ENCODE measurements at regions not wholly inside any gene's neighbourhood (a gene's known extent, or its start where the extent isn't known, plus 50 kb on each side); places are given as distances from the start of the nearest gene placed in this dataset.

GRCh38 chr21:28391938-28392849 lies 600.5 kb downstream of the LTN1 start:
- no peaks in the 10 kb centered on the region for H3K27me3 Mint-ChIP-seq (ENCODE audit: low read depth)
- ATAC-seq: no peak
- H3K36me3 Mint-ChIP-seq: peaks cover 13% of the 10 kb centered on the region
- no peak overlapping the region for H3K4me3 Mint-ChIP-seq
- TF ChIP-seq CDX4 (CRISPR knock-in tag; IDR thresholded peaks at IDR 0.05; ENCODE audit: borderline replicate concordance): no peak
- no peak for TF ChIP-seq ATF1 (CRISPR knock-in tag; IDR thresholded peaks at IDR 0.05)
- TF ChIP-seq ZNF317 (CRISPR knock-in tag; IDR thresholded peaks at IDR 0.05; ENCODE audit: borderline replicate concordance, low read depth): no peak
- no peak for TF ChIP-seq ZNF416 (CRISPR knock-in tag; IDR thresholded peaks at IDR 0.05)
- no peak for TF ChIP-seq ZNF532 (CRISPR knock-in tag; IDR thresholded peaks at IDR 0.05; ENCODE audit: borderline replicate concordance)
- peaks cover 19% of the 10 kb centered on the region for H3K9me3 Mint-ChIP-seq
- H3K27ac Mint-ChIP-seq: no peak overlapping the region
- CTCF ChIA-PET: interaction anchor here (1.8 kb wide), 1 partner anchor 353 kb away, joined by 4 read pairs; no protein-coding TSS in a partner anchor
- POLR2A ChIA-PET: no interaction called here
- H3K4me1 Mint-ChIP-seq: peaks cover 2% of the 10 kb centered on the region
- no peak for DNase-seq (ENCODE audit: low spot score)

- Mint-ChIP-seq H3K27me3 (ENCODE audit: low read depth) (no peaks in the 10 kb centered on the region), H3K27ac (no peak overlapping the region), H3K9me3 (peaks cover 5% of the 10 kb centered on the region), H3K36me3 (no peaks in the 10 kb centered on the region), H3K4me1 (peaks cover 2% of the 10 kb centered on the region; the same call in 1 of the 2 replicates), H3K4me3 (no peak overlapping the region)
- no peak for TF ChIP-seq ZNF317 (CRISPR knock-in tag; IDR thresholded peaks at IDR 0.05; ENCODE audit: borderline replicate concordance, low read depth)
- no peak for TF ChIP-seq CTCF (IDR thresholded peaks at IDR 0.05)
- no peak for TF ChIP-seq EMX1 (CRISPR knock-in tag; IDR thresholded peaks at IDR 0.05)
- no peak for TF ChIP-seq NFATC4 (CRISPR knock-in tag; IDR thresholded peaks at IDR 0.05)
- no peak for TF ChIP-seq ZNF396 (CRISPR knock-in tag; IDR thresholded peaks at IDR 0.05; ENCODE audit: borderline replicate concordance)
- no peak for TF ChIP-seq PREB (CRISPR knock-in tag; IDR thresholded peaks at IDR 0.05; ENCODE audit: borderline replicate concordance)
- TF ChIP-seq HMGXB4 (CRISPR knock-in tag; IDR thresholded peaks at IDR 0.05): no peak
- TF ChIP-seq ZMAT4 (CRISPR knock-in tag; IDR thresholded peaks at IDR 0.05): no peak
- no peak for TF ChIP-seq ZNF671 (CRISPR knock-in tag; IDR thresholded peaks at IDR 0.05)
- no peak for TF ChIP-seq ATF3 (CRISPR knock-in tag; conservative IDR thresholded peaks at IDR 0.05)
- no peak for TF ChIP-seq NFYB (CRISPR knock-in tag; conservative IDR thresholded peaks at IDR 0.05; ENCODE audit: low read depth)
- POLR2A ChIA-PET: no interaction called here
- CTCF ChIA-PET: no interaction called here
- no peak for ATAC-seq
- no peak for DNase-seq (ENCODE audit: low spot score)
Measured at GRCh38 chr21:28387220-28387619, 605.5 kb downstream of the LTN1 start.
